Fibroblast of villous mesenchyme (primary cell): ENCODE measurements at regions not wholly inside any gene's neighbourhood (a gene's known extent, or its start where the extent isn't known, plus 50 kb on each side); places are given as distances from the start of the nearest gene placed in this dataset.

Source experiments
- DNase-seq: peaks from one replicate; pipeline ENCODE4 v3.0.0-alpha.2; 2010; ENCODE audit warnings: low read depth
- H3K4me3 ChIP-seq: 2 replicates; pipeline ENCODE4 v1.5.1; 2011; ENCODE audit warnings: low read depth, mild to moderate bottlenecking, low read length
- TF ChIP-seq, protein P1 (sequence below): IDR thresholded peaks from 2 replicates; pipeline ENCODE4 v1.5.1; 2012; ENCODE audit warnings: low read depth, mild to moderate bottlenecking, low read length; ENCODE audit not compliant: insufficient read depth

DNA sequence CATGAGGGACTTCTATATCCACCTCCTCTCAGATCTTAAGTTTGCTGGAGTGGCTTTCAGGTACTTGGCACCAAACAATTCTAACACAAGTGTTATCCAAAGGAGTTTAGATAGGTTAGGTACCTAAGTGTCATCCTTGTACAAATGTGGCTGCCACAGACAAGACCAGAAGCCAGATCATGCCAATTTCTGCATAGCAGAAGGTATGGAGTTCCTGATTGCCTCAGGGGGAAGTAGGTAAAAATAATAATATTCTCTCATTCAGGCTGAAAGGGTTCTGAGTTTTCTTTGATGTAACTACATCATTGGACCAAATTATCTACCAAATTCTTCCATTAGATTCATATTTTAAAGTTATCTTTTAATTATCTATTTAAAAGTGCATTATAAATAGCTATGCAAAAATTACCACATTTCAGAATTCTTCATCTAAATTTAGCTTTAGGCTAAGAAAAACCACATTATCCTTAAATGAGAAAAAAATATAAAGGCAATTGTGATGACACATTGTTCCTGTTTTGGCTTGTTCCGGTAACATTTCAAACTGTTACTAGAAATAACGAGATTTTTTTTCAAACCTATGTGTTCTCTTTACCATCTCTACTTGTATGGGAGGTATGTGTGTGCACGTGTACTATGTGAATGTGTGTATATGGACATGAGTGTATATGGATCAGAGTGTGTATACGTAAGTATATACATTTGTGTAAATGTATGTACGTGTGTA is 66.2 kb upstream of the POU2AF2 start:
- no peak overlapping the region for H3K4me3 ChIP-seq
- DNase-seq = no peak
- TF ChIP-seq, protein P1, sequence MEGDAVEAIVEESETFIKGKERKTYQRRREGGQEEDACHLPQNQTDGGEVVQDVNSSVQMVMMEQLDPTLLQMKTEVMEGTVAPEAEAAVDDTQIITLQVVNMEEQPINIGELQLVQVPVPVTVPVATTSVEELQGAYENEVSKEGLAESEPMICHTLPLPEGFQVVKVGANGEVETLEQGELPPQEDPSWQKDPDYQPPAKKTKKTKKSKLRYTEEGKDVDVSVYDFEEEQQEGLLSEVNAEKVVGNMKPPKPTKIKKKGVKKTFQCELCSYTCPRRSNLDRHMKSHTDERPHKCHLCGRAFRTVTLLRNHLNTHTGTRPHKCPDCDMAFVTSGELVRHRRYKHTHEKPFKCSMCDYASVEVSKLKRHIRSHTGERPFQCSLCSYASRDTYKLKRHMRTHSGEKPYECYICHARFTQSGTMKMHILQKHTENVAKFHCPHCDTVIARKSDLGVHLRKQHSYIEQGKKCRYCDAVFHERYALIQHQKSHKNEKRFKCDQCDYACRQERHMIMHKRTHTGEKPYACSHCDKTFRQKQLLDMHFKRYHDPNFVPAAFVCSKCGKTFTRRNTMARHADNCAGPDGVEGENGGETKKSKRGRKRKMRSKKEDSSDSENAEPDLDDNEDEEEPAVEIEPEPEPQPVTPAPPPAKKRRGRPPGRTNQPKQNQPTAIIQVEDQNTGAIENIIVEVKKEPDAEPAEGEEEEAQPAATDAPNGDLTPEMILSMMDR = no peak

DNA sequence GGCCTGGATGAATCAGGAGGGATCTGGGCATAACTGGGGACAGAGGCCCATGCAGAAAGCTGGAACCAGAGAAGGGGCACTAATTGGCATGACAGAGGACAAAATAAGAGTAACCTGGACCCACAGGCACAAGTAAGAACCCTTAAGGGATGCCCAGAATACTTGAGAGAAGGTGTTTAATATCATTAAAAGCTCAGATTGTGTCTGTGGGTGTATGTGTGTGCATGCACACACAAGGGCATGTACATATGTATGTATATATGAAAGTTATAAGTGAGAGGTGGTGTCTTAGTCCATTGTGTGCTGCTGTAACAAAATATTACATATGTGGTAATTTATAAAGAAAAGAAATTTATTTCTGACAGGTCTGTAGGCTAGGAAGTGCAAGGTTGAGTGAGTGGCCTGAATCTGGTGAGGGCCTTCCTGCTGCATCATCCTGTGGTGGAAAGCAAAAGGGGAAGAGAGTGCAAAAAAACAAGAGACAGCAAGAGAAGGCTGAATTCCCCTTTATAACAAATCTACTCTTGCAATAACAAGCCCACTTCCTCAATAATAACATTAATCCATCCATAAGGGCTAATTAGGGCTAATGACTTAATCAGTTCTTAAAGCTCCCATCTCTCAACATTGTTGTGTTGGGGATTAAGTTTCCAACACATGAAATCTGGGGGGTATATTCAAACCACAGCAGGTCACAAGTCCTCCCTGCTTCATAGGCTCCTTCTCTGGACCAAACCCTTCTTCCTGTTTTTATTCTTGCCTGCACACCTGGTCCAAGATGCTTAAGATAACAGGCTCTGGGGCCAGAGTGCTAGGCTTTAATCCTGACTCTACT is 68.3 kb upstream of the POU2AF2 start:
- no peak overlapping the region for H3K4me3 ChIP-seq
- TF ChIP-seq, protein P1 = no peak
- no peak for DNase-seq

DNA sequence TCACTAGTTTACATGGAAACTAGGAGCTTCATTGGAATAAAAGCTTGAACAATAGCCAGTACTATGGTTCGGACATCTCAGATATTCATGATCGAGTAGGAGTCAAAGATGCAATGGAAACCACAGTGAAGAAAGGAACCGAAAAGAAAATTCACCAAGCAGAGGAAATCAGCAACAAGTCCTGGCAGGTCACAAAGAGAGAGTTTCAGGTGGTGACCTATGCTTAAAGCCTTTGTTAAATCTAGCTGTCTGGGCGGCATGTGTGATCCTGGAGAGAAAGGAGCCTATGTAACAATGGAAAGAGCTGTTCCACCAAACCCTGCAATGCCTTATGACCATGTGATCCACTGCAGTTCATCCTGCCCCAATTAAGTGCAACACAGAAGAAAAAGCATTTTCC is 68.9 kb upstream of the POU2AF2 start:
- TF ChIP-seq, protein P1 = no peak
- no peak for DNase-seq
- no peak overlapping the region for H3K4me3 ChIP-seq

DNA sequence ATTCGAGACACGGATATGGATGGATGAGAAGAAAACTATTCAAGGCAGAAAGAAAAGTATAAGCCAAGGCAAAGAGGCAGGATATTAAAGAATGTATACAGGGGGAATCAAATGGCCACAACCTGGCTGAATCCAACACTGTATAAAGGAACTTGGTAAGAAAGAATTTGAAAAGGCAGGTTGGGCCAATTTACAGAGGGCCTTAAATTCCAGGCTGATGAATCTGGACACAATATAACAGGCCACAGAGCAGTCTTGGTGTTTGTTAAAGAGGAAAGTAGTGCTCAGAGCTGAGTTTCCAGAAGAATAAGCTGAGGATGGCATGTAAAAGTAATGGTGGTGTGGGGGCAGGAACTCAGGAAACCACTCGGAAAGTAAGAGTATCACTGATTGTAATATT is 72.3 kb upstream of the POU2AF2 start:
- no peak for DNase-seq
- TF ChIP-seq, protein P1 = no peak

DNA sequence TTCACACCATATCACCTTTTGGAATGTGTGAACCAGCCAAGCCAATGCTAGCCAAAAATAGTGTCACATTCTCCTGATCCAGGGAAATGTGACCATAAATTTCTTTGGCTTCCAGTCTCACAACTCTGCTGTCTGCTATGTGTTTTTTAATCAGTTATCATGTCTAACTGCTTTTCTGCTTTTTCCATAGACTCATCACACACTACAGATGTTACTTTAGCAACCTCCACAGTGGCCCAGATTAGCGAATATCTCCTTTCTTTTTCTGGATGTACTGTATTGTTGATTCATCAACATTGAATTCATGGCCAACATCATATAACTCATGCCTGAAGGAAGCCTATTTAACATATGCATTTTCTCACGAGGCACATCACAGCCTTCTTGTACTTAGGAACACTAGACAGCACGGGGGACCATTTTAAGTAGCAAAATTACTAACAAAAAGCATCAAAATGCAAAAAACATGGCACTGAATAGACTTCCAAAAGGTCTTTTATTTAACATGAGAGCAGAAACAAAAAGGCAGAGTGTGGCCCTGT is 73.1 kb upstream of the POU2AF2 start:
- TF ChIP-seq, protein P1 = no peak
- no peak for DNase-seq

More for the DNA sequence above, 72.3 kb upstream of the POU2AF2 start:
- H3K4me3 ChIP-seq = no peak overlapping the region

DNA sequence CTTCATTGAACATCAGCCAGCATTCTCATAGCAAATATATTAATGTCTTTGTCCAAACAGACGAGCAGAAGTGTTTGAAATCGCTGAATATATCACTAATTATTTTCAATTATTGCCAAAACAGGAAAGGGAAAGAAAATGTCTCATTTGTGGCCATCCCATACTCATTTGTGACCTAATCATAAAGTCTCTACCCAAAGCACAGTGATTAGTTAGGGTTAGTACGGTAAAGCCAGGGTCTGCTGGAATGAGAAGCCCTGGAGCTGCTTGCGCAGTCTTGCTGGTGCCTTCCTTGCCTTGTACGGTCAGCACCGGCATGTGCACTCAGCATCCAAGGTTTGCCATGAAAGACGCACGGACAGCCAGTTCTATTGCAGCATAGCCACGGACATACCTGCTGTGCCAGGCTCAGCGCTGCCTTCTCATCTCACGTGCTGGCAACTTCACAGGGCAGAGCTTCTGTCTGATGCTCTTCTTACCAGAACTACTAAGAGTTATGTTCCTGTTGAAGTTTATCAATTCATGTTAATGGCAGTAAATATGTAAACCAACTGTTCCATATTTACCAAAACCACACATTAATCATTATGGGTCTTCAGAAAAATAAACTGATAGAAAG is 74.7 kb upstream of the POU2AF2 start:
- DNase-seq = no peak
- H3K4me3 ChIP-seq = no peak overlapping the region
- TF ChIP-seq, protein P1 = no peak

More for the DNA sequence above, 73.1 kb upstream of the POU2AF2 start:
- H3K4me3 ChIP-seq = no peak overlapping the region
